NCI-H1092 treated with DMSO at 0.1 percent for 48 hours (cell line): ENCODE measurements at regions not wholly inside any gene's neighbourhood (a gene's known extent, or its start where the extent isn't known, plus 50 kb on each side); places are given as distances from the start of the nearest gene placed in this dataset.
A peak's percentile ranks its signal among the peaks of the same experiment; 100 is the strongest.
"Not testable (repeated sequence)": the region's sequence is repeated elsewhere in the genome, so short reads cannot be mapped to it uniquely, and the experiment has no call there.

ENCODE experiments used
- DNase-seq: peaks from one replicate; lab custom pipeline; 2025; lab: John Stamatoyannopoulos, UW

DNA sequence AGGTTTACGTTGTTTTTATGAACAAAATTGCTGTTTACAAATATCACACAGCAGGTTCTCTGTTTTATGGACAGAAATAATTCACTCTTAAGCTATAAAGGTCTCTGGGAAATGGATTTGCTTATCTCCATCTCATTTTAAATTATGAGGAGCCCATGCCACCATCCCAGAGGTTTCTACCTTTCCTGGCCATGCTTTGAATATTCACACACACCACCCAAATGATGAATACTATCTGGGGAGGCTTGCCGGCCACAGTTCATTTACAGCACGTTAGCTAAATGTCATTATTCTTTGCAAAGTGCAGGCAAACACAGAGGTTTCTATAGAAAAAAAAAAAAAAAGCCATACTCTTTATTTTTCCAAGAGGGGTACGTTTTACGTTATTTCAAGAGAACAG is 1446.7 kb downstream of the FAM181B start:
- DNase-seq: no peak

DNA sequence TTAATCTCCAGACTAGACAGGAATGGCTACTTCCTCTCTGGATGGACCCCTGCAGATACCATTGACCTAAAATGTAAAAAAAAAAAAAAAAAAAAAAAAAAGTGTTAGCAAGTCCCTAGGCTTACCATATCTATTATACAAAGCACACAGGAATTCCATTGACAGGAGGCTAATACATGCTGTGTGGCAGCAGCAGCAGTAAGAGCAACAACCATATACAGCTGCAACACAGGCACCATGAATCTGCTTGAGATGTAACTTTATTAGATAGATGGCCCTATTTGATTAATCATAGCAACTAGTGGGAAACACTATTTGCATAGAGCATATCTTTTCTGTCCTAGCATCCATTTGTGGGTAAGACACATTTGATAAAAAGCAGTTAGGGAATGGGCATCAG is 1447.1 kb downstream of the FAM181B start:
- no peak for DNase-seq

DNA sequence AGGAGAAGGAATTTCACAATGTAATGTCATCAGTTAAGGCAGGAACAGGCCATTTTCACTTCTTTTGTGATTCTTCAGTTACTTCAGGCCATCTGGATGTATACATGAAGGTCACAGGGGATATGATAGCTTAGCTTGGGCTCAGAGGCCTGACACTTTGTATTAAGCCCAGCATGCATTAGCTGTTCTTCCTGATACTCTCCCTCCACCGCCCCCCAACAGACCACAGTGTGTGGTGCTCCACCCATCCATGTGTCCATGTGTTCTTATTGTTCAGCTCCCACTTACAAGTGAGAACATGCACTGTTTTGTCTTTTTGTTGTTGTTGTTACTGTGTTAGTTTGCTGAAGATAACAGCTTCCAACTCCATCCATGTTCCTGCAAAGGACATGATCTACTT is 1453.4 kb downstream of the FAM181B start:
- not testable (repeated sequence) for DNase-seq

DNA sequence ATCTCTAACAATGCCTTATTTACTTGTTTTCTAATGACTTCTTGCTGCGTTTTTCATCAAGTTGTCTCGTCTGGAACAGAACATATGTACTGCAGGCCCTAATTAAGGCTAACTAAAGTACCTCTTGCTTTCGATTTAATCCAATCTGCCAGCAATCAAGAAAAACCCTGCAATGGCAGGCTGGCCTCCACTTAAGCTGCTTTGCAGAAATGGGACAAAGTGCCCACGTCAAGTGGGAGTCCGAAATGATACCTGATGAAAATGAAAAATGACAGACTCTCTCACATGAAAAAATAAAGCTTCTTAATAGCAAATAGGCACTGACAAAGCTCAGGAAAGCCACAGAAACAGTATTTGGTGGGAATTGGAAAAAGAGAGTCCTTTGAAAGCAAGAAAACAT is 1454.7 kb downstream of the FAM181B start:
- no peak for DNase-seq

- no peak for DNase-seq
Measured at GRCh38 chr11:81270686-81271085, 1463.0 kb downstream of the FAM181B start.

DNA sequence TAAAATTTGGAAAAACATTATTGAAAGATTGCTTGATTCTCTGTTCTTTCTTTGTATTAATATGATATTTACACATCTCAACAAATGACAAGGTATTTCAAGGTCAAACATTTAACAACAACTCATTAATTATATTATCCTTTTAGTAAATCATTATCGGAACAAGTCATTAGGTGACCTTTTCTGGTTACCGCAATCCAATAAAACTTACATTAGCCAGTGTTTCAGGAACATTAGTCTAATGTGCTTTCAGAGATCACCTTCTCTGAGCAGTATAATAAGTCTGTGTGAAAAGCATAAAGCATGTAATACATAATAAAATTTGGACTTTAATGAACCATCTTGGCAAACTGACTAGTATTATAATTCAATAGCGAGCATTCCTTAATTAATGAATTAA is 1466.4 kb downstream of the FAM181B start:
- DNase-seq: no peak

- DNase-seq: no peak
Measured at GRCh38 chr11:81259471-81259870, 1474.2 kb downstream of the FAM181B start.

GRCh38 chr11:81255895-81256294 is 1477.8 kb downstream of the FAM181B start:
- no peak for DNase-seq

- no peak for DNase-seq
Measured at GRCh38 chr11:81253244-81253643, 1480.4 kb downstream of the FAM181B start.

DNA sequence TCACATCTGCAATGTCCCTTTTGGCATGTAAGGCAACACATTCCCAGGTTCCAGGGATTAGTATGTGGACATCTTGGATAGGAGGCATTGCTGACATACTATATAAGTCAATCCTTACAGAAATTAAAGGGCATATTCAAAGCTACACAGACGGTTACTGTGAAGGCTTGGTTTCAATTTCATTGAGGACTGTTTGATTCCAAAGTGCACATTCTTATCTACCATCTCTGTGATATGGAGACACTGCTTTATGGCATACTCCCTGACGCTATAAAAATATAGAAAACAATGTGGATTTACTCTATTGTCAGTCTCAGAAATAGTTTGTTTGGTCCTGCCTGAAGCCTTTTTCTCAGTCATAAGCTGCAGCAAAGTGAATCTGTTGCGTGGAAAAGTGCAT is 1486.7 kb downstream of the FAM181B start:
- no peak for DNase-seq

DNA sequence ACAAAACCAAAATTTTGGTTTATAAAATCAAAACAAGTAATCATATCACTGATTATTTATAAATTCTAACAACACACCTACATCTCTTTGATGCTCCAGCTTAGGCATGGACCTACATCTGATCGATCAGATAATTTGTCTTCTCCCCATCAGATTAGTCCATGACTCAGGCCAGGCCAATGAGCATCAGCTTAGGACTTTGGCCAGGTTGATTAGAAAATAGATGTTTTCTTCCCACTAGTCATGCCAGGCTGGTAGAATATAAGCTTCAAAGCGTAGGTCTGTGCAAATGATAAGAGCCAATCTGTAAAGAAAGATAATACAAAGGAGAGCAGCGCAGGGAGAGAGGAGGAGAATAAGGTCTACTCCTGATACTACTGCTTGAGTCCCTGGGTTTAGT is 1487.9 kb downstream of the FAM181B start:
- DNase-seq: no peak

- DNase-seq: no peak
Measured at GRCh38 chr11:81241672-81242275, 1491.9 kb downstream of the FAM181B start.

DNA sequence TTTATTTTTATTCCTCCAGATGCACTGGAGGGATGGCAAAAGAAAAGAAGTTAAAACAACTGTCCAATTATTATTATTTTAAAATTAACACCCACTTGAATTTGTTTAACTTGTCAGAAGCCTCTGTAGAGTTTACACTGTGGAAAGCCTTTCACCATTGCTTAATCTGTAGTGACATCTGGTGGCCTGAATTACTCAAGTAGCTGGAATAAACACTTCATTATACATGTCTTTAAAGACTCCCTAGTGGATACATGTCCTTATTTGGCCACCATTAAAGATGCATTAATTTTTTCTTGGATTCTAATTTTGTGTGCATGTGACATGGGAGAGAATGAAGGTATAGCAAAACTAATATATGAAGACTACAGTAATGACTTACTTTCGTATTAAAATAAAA is 1496.5 kb downstream of the FAM181B start:
- DNase-seq: peak; percentile 43

GRCh38 chr11:81227409-81227808 is 1506.3 kb downstream of the FAM181B start:
- DNase-seq: not testable (repeated sequence)

DNA sequence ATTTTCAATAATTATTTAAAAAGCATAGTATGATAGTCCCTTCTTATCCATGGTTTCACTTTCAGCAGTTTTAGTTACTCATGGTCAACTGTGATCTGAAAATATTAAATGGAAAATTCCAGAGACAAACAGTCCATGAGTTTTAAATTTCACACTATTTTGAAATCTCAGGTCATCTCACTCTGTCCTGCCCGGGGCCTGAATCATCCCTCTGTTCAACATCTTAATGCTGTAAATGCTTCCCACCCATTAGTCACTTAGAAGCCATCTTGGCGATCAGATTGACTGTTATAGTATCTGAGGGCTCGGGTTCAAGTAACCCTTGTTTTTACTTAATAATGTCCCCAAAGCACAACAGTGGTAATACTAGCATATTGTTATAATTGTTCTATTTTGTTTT is 1509.3 kb downstream of the FAM181B start:
- DNase-seq: no peak

DNA sequence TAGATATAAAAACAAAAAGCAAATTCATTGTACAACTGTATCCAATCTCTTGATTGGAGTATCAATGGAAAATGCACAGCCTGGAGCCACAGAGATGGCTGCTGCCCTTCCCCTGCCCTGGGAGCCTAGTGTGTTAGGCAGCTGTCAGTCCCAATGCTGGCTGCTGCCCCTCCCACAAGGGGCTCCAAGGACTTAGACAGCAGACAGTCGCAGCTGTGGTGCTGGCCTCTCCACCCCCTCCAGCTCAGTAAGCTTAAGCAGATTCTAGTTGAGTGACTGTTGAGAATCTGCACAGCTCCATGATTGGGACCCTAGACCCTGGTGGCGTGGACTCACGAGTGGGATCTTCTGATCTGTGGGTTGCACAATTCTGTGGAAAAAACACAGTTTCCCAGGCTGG is 1511.2 kb downstream of the FAM181B start:
- no peak for DNase-seq

DNA sequence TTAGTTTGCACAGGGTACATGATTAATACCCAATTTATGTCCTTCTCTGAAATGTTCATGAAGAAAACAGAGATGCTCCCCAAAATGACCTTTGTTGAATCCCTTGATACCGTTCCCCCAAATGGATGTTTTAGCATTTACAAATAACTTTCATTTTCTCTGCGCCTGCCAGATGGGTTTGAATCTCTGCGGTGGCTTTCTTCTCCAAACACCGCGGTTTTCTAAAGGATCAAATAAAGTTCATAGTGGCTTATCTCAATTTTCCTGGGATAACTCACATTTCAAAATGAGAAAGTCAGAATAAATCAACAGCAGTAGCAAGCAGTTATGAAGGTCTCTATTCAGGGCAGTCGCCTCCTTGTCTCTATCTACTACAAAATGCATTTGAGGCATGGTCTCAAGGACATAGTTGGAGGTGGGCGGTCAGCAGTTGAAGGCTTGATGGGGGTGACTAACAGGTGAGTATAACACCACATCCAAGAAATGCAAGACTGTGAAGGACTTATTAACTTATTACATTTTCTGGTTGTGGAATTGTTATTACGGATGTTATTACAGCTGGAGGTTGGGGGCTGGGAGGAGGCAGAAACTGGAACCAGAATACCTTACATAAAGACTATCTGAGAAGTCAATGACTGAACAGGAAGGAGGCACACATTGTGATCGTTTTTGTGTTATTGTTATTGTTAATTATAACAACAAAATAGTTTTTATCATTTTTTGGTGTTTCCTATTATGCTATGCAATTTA is 1513.3 kb downstream of the FAM181B start:
- no peak for DNase-seq

- DNase-seq: no peak
Measured at GRCh38 chr11:81219661-81220060, 1514.0 kb downstream of the FAM181B start.

- no peak for DNase-seq
Measured at GRCh38 chr11:81218440-81218839, 1515.2 kb downstream of the FAM181B start.

GRCh38 chr11:81211050-81211449 is 1522.6 kb downstream of the FAM181B start:
- no peak for DNase-seq

DNA sequence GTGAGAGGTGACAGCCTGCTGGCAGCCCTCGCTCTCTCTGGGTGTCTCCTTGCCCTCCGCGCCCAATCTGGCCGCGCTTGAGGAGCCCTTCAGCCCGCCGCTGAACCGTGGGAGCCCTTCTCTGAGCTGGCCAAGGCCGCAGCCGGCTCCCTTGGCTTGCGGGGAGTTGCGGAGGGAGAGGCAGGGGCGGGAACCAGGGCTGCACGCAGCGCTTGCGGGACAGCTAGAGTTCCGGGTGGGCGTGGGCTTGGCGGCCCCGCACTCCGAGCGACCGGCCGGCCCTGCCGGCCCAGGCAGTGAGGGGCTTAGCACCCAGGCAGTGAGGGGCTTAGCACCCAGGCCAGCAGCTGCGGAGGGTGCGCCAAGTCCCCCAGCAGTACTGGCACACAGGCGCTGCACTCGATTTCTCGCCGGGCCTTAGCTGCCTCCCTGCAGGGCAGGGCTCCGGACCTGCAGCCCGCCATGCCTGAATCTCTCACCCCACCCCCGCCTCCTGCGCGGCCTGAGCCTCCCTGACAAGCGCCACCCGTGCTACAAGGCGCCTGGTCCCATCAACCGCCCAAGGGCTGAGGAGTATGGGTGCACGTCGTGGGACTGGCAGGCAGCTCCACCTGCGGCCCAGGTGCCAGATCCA is 1526.1 kb downstream of the FAM181B start:
- no peak for DNase-seq

DNA sequence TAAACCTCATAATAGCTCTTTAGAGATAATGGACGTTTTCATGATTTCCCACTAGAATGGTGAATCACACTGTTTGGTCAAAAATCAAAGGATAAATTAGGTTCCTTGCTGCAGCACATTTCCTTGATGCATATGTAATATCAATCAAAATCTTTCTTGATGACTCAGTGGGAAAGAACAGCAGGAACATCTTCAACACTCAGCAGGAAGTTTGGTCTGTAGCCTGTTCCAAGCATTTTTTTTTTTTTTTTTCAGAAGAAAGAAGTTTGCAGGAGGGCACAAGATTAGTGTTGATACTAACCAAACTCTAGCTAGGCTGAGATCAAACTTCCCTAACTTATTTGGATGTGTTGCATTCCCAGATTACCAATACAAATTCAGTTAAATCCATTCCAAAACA is 1529.8 kb downstream of the FAM181B start:
- DNase-seq: no peak

DNA sequence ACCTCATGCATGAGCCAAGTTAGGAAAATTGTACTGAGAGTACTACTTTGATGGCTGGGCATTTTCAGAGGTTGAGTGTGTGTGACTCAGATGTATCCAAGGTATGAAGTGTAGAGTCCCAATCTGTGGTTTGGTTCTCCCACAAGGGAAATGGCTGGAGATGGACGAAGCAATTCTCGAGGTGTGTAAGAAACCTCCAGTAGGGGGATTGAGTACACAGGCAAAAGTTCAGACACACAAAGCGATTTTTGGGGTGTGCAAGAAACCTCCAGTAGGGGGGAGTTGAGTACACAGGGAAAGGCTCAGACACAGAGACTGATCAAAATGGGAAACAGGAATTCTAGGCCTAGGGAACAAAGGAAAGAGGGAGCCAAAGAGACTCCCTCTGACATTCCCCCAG is 1536.3 kb downstream of the FAM181B start:
- DNase-seq: no peak
